HG03159 (cell line): ENCODE measurements at regions not wholly inside any gene's neighbourhood (a gene's known extent, or its start where the extent isn't known, plus 50 kb on each side); places are given as distances from the start of the nearest gene placed in this dataset.

Experiments used
- ATAC-seq: cut with Tn5 transposase; IDR thresholded peaks from one replicate; pipeline ENCODE4 v1.9.1; 2021; ENCODE audit warnings: mild to moderate bottlenecking, moderate library complexity; ENCODE audit not compliant: unreplicated experiment

DNA sequence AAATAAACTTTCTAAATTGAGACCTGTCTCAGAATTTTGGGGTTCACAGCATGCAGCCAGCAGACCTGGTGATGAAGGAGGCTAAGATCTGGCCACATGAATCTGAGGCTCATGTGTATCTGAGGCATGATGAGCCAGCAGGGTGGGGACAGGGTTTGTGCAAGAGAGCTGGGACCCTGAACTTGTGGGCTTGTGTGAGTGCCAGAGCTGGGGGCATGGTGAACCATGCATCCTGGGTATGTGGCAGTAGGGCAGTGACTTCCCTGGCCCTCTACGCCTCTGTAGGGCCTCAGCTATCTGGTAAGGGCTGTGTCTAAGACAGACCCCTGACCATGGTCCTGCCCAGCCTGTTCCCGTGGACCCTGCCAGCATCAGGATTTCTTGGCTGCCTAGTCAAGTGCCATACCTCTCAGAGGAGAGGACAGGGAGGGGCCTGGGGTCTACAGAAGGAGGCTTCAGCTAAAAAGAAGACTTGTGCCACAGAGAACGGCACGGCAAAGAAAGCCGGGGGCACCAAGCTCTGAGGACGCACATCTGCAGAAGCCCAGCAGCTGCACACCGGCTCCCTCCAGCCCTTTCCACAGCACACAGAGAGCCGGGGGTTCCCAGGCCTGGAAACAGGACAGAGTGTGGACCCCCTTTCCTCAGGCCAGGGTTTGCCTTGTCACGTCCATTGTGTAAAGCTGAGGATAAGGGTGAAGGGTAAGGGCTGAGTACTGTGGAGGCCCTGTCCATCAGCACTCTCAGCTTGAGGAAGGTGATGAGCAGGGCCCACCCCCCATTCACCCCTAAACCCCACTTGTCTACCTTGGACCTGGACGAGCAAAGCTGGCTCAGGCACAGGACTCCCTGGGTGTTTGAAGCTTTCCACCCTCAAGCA, 130.1 kb downstream of the MRPL36 start:
- no peak for ATAC-seq

DNA sequence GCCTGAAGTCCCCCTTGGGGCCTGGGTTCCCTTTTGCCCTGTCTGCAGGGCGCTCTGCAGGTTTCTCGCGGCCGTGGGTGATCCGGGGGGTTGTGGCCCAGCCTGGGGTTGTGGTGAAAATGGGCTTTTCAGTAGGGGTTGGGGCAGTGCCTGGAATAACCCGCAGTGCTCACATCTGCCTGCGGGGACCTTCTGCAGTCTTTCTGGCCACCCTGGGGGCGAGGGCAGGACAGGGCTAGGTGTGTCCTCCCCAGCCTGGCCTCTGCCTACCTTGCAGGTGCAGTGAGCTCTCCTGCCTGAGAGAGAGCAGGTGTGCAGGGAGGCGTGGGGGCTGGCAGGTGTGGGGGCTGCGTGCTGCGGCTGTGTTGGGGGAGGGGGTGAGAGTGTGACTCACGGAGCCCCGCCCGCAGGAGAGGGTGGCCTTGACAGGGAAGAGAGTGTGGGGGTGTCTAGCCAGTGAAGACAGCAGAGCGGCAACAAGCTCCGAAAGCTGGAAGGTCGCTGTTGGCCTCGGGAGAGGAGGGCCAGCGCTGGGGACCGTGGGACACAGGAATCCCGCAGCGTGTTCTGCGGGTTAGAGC, 131.4 kb downstream of the MRPL36 start:
- no peak for ATAC-seq

DNA sequence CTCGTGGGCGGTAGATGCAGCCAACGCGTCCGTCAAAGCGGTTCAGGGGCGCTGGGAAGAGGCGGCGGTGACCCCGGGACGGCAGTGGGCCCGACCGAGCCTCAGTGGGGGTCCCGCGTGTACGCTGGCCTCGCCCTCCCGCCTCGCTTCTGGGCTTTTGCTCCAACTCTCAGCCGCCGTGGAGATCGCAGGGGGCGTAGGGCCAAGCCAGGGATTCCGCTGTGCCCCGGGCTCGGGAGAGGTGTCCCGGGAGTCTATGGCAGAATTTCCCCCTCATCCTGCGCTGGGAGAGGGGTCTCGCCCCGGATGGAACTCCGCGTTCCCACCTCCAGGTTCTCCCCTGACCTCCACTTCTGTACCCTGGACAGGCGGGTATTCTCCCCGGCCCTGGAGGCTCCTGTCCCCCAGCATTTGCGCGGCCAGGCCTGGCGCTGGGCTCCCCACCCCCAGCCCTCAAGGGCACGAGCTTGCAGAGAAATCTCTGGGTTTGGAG, 131.9 kb downstream of the MRPL36 start:
- ATAC-seq, result no peak

DNA sequence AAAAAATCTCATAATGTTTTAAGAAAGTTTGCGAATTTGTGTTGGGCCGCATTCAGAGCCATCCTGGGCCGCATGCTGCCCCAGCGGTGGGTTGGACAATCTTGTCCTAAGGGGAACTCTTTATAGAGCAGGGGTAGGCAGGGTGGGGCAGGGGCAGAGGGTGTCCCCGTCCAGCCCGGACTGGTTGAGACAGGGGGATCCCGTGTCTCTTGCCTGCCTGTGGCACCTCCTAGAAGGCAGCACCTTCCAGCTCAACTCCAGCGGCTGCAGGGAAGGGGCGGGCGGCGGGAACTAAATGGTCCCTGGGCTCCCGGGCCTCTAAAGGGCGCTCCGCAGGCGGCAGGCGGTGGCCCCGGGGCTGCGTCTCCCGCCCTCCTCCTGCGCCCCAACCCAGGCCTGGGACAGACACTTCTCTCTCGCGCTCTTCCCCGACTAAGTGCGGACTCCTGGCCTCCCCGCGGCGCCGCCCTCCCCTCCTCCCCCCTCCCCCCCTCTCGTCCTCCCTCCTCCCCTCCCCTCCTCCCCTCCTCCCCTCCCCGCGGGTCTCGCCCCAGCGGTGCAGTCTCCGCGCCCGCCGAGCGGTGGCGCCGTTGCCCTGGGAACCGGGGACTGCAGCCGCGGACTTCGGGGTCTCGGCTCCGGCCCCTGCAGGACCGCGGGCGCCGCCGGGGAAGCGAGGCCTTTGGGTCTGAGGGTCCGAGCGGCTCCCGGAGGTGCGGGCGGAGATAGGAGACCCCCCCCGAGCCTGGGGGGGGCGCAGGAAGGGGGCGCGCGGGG, 132.6 kb downstream of the MRPL36 start:
- no peak for ATAC-seq

DNA sequence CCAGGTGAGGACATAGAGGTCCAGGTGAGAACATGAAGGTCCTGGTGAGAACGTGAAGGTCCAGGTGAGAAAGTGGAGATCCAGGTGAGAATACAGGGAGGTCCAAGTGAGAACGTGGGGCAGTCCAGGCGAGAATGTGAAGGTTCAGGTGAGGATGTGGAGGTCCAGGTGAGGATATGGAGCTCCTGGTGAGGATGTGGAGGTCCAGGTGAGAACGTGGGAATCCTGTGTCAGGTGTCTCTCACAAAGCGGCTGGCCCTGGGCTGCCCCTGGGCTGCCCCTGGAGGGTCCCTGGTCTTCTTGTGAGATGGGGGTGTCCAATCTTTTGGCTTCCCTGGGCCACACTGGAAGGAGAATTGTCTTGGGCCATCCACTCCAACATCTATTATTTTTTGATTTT, 133.4 kb downstream of the MRPL36 start:
- no peak for ATAC-seq

DNA sequence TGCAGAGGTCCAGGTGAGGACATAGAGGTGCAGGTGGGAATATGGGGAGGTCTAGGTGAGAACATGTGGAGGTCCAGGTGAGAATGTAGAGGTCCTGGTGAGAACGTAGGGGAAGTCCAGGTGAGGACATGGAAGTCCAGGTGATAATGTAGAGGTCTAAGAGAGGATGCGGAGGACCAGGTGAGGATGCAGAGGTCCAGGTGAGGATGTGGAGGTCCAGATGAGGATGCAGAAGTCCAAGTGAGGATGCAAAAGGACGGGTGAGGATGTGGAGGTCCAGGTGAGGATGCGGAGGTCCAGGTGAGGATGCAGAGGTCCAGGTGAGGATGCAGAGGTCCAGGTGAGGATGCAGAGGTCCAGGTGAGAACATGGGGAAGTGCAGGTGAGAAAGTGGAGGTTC, 133.8 kb downstream of the MRPL36 start:
- ATAC-seq, result no peak

DNA sequence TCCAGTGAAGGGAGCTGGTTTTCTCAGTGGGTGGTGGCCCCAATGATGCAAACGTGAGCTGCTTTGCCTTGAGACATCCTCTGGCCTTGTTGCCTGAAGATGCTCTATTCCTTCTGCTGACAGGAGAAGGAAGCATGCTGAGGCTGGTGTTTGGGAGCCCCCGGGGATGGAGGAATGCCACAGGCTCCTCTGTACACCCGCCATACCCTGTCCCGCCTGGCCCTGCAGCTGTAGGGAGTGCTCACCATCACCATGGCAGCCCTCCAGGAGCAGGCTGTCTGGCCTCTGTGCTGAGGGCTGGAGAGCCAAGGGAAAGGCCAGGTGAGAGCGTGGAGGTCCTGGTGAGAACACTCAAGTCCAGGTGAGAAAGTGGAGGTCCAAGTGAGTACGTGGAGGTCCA, 134.4 kb downstream of the MRPL36 start:
- ATAC-seq, result no peak

DNA sequence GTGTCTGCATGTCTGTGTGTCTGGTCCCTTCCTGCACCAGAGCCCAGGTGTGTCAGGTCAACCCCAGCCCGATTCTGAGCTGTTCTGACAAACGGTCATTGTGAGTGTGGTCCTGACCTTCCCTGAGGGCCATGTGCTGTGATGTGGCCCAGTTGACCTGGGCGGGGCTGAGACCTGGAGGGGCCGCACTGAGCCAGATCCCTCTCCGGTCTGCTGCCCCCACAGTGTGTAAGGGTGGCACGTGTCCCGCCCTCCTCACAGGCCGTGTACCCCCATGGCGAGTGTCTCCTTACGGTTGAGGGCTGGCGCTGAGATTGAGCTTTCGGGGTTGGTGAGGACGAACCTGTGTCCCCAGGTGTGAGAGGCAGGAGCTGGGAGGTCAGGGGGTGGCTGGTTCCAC, 136.5 kb downstream of the MRPL36 start:
- no peak for ATAC-seq

DNA sequence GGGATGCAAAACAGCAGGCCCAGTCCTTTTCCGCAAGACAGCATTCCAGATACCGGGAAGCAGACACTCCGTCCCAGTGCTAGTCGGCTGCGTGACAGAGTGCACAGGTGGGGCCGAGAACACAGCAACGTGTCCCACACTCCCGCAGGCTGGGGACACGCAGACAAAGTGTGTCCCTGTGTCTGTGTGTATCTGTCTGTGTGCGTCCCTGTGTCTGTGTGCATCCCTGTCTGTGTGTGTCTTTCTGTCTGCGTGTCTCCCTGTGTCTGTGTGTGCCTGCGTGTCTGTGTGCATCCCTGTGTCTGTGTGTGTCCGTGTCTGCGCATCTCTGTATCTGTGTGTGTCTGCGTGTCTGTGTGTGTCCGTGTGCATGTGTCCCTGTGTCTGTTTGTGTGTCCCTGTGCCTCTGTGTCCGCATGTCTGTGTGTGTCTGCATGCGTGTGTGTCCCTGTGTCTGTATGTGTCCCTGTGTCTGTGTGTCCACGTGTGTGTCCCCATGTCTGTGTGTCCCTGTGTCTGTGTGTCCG, 137.0 kb downstream of the MRPL36 start:
- ATAC-seq, result no peak

DNA sequence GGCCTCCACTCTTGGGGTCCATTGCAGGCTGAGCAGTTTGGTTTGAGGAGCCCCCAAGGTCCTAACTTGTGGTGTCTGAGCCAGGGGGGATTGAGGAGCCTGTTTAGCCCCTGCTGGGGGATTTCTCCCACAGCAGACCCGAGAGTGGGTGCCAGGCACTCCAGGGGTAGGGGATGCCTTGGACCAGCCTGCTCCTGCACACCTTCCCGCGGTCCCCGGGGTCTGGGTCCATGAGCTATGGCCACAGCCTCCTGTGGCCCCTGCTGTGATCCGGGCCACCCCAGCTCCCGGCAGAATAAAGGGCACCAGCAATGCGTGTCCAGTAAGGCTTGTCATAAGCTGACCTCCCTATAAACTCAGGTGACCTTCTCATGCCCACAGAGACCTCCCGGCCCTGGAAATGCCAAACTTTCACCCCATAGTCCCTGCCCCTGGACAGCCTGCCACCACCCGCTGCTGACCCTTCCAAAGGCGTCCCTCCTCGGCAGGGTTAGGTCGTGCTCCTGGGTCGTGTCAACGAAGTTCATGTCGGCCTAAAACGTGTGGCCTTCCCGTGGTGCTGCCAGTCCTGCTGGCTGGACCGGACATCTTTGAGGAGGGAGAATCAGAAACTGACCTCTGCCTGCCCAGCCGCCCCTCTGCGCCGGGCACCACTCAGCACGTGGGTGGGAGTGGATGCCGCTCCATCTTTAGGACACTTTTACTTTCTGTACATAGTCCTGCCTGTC, 137.6 kb downstream of the MRPL36 start:
- no peak for ATAC-seq

DNA sequence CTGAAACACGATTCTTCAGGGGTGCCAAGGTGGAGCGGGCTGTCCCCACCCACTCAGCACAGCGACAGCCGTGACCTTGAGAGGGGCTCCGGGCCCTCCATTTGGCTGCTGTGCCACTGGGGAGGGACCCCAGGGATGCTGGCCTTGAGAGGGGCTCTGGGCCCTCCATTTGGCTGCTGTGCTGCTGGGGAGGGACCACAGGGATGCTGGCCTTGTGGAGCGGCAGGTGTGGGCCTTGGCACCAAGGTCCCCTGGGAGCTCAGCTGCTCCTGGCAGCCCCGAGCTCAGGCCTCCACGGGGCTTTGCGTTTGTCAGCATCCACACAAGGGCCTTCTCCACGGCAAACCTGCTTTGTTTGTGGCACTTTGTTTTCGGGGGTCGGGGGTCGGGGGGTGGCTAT, 137.6 kb upstream of the LPCAT1 start:
- no peak for ATAC-seq

DNA sequence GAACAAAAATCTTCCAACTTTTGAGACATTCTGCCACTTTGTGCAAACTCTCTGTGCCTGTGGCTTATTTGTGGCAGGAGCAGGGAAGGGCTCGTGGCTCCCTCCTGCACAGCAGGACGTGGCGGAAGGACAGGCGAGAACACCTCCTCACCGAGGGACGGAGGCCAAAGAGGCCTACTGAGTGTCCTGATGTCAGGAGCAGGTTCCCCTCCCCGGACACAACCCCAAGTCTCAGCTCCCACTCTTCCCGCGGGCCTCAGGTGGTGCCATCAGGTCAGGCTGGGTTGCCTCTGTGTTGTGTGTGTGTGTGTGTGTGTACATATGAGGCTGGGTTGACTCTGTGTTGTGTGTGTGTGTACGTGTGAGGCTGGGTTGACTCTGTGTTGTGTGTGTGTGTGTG, 136.8 kb upstream of the LPCAT1 start:
- ATAC-seq, result no peak

DNA sequence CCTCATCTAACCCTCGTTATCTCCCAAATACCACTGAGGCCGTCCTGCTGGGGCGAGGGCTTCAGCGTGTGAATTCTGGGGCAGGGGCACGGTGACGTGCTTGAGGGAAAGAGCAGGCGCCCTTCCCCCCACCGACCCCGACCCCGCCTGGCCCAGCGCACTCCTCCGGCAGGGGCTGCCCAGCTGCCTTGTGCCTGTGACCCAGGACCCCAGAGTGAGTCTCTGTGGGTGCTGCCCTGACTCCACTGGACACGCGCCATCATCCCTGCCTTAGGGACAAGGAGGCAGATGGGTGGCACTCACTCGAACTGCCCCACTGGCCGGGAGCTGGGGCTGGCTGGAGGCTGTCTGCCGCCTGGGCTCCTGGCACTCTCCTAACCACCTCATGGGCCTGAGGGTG, 136.2 kb upstream of the LPCAT1 start:
- no peak for ATAC-seq

DNA sequence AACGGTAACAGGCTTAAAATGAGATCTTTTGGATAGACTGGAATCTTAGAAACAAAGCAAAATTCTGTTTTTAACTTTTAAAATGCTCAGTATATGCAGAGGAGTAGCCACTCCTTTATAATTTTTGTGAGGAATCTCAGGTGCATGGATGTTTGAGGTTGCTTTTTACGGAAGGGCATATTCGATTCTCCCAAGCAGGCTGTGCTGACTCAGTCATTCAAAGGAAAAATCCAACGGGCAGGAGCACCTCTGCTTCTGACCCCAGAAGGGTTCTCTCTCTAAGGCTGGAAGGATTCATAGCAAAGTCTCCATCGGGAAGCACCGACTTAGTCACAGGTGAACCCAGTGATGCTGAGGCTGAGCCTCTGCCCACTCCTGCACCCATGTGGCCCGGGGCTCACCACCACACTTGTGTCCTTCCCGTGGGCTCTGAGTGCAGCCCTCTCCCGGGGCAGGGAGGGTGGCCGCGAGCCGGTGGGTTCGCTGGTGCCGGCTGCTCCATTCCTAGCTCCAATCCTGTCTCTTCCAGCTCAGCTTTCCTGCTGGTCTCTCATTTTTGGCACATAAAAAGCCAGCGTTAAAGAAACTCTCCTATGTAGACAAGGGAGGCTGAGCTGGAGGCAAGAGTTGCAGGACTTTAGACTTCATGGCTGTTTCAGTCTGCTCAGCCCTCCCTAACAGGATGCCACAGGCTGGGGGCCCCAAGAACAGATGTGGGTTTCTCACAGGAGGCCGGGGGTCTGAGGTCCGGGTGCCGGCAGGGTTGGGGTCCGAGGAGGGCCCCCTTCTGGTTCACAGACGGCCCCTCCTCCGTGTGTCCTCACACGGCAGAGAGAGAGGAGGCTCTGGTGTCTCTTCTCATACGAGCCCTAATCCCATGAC, 135.6 kb upstream of the LPCAT1 start:
- ATAC-seq, result no peak

DNA sequence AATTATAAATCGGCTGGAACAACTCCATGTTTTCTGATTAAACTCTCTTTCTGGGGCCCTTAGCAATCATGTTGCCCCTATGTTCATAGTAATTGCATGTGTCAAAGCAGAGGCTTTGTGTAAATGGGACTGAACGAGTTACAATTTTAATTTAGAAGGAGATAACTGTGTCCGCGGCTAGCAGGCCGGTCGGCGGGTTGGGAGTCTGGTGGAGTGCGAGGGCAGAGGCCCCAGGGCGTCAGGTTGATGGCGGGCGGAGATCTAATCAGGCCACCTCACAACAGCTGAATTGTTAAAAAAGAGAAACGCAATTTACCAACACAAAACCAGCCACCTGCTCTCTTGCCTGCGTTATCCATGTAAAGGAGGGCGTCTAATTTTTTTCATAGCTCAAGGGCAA, 134.9 kb upstream of the LPCAT1 start:
- ATAC-seq, result no peak

DNA sequence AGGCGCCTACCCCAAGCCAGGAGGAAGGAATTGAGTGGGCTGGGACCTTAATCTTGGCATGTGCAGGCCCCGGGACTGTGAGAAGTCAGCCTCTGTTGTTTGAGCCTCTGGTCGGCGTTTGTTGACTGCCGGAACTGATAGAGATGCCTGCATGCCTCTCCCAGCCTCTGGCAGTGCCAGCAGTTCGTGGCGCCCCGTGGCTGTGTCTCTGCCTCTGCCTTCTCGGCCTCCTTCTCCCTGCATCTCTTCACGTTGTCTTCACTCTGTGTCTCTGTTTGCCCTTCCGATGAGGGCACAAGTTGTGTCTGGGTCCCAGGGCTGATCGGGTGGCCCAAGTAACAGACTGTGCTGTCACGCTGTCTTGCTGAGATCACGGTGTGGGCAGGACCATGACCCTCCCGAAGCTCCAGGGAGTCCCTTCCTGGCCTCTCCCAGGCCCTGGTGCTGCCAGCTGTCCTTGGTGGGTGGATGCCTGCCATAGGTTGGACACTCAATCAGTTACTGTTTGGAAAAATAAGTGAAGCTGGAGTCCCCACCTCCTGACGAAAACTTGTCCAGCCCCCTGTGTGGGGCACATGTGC, 133.5 kb upstream of the LPCAT1 start:
- no peak for ATAC-seq

DNA sequence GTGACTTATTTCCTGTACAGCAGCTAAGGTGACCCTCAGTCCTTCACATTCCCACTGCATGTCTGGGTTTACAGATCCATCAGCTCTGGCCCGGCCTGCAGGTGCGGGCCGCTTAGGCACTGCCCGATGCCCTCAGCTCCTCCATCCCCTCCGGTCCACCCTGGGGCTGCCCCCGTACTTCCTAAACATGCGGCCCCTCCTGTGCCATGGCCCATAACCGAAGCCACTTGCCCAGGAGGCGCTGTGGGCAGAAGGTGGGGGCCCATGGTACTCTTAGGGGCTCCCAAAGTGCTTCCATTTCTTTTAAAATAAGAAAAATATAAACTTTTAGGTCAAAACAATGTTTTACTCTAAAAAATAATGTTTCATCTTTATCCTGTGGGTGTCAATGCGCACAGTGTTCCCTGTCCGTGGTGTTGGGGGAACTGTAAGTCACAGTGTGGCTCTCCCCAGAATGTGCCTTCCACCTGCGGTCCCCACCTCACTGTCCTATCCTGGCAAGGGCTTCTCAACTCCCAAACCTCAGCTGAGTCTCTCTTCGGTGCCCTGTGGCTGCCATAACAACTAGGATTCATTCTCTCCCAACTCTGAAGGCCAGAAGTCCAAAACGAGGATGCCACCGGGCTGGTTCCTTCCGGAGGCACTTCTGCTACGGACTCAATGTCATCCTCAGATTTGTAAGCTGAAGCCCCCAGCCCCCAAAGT, 132.7 kb upstream of the LPCAT1 start:
- ATAC-seq, result no peak

DNA sequence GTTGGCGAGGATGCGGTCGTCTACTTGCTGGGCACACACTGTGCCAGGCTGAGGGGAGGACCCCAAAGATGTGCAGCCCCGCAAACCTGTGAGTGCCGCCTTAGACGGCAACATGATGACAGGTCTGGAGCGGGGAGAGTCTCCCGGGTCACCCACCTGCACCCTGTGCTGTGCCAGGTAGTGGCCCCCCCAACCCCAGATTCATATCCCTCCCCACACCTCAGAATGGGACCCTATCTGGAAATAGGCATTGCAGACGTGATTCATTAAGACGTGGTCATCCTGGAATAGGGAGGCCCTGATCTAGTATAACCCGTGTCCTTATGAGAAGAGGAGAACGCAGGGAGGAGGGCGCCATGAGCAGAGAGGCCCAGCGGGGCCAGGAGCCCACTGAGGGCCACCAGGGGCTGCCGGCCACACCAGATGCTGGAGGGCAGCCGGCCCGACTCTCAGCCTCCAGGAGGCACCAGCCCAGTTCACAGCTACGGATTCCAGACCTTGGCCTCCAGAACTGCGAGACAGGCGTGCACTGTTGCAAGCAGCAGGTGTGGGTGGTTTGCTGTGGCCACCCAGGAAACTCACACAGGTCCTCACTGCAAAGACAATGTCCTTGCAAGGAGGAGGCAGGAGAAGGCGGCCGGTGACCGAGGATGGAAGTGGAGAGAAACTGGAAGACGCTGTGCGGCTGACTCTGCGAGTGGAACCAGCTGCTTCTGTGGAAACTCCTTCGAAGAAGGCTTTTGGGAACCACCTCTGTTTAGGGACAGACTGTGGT, 131.9 kb upstream of the LPCAT1 start:
- no peak for ATAC-seq
